HFF-Myc (cell line): ENCODE measurements at regions not wholly inside any gene's neighbourhood (a gene's known extent, or its start where the extent isn't known, plus 50 kb on each side); places are given as distances from the start of the nearest gene placed in this dataset.

Experiments
- DNase-seq: peaks from one replicate; pipeline ENCODE4 v3.0.0-alpha.2; 2011; ENCODE audit warnings: low read depth; ENCODE audit errors: extremely low read depth
- H3K4me3 ChIP-seq: replicated peaks from 2 replicates; pipeline ENCODE4 v1.5.1; 2011; ENCODE audit warnings: low read depth, mild to moderate bottlenecking, control low read depth, low read length
- TF ChIP-seq, protein P1 (sequence below): IDR thresholded peaks from 2 replicates; pipeline ENCODE4 v1.5.1; 2012; ENCODE audit warnings: mild to moderate bottlenecking, low read depth, low read length, control low read depth; ENCODE audit errors: missing control alignments

DNA sequence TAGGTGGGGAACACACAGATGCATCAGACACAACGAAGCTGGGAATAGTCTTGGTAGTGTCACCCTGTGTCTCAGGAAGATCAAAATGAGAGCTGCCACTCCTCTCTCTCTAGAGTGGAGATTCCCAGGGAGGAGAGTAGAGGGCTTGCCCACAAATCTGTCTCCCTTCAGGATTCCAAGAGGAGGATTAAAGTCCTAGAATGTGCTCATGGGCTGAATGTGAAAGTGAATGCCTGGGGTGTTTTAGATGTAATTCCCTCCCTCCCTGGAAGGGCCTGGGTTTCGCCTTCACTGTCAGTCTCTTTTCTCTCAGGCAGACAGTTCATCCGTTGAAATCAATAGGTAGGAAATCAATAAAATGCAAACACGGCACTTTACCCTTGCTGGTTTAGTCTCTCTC lies 282.6 kb upstream of the PPARGC1A start:
- no peak for DNase-seq
- no peak overlapping the region for H3K4me3 ChIP-seq
- TF ChIP-seq, protein P1, sequence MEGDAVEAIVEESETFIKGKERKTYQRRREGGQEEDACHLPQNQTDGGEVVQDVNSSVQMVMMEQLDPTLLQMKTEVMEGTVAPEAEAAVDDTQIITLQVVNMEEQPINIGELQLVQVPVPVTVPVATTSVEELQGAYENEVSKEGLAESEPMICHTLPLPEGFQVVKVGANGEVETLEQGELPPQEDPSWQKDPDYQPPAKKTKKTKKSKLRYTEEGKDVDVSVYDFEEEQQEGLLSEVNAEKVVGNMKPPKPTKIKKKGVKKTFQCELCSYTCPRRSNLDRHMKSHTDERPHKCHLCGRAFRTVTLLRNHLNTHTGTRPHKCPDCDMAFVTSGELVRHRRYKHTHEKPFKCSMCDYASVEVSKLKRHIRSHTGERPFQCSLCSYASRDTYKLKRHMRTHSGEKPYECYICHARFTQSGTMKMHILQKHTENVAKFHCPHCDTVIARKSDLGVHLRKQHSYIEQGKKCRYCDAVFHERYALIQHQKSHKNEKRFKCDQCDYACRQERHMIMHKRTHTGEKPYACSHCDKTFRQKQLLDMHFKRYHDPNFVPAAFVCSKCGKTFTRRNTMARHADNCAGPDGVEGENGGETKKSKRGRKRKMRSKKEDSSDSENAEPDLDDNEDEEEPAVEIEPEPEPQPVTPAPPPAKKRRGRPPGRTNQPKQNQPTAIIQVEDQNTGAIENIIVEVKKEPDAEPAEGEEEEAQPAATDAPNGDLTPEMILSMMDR = no peak

DNA sequence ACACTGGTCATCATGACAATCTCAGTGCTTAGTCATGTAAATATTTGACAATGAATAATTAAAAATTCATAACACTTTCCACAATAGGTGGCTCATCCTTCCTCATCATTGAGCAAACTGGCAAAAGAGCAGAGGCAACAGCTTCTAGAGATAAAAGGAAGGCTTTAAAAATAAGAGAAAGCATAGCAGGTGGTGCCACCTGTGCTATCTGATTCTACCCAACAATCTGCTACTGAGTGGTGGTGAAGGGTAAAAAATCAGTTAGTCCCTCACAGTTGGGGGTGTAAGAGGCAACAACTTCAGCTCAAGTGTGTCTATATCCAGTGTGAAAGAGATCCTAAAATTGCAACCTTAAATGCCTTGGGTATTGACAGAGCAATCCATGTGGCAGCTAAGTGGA lies 280.1 kb upstream of the PPARGC1A start:
- TF ChIP-seq, protein P1 = no peak
- no peak overlapping the region for H3K4me3 ChIP-seq
- no peak for DNase-seq

DNA sequence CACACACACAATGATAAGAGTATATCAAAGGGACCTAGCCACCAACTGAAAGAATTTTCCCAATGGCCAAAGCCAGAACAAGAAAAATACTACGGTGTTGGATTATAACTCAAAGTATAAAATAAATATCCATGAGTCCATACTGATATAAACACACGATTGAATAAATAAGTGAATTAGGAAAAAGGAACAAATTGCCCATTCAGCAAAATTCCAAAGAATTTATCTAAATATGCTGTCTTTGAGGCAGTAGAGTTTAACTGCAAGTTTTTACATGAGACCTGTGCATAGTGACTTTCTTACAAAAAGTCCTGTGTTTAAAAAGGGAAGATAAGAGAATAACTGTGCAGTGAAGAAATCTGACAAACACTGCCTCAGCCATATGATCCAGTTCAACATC lies 278.8 kb upstream of the PPARGC1A start:
- no peak for DNase-seq
- H3K4me3 ChIP-seq = no peak overlapping the region
- TF ChIP-seq, protein P1 = no peak

DNA sequence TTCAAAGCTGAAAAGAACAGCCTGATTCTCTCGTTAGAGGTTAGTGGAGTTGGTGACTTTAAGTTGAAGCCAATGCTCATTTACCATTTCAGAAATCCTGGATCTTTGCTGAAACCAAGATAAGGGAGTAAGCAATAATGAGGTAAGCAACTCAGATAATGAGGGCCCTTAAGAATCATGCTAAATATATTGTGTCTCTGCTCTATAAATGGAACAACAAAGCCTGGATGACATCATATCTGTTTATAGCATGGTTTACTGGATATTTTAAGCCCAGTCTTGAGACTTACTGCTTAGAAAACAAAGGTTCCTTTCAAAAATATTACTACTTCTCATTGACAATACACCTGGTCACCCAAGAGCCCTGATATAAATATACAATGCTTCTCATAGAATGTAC lies 276.7 kb upstream of the PPARGC1A start:
- TF ChIP-seq, protein P1 = no peak
- no peak overlapping the region for H3K4me3 ChIP-seq
- DNase-seq = no peak

DNA sequence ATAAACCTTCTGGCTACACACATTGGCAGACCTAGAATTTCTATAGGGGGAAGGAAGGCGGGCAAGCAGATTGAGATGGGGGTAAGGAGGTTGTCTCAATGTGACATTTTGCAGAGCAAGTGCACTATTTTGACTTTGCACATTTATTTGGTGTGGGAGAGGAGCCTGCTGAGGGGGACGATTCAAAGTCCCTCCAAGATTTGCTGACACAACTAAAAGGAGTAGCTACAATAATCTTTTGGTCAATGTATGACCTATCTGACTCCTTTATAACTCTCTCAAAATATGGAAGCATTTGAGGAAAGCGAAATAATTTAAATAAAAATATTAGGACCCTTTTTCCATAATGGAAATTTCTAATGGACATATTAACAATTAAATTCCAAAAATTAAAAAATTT lies 274.9 kb upstream of the PPARGC1A start:
- no peak overlapping the region for H3K4me3 ChIP-seq
- no peak for DNase-seq
- TF ChIP-seq, protein P1 = no peak

DNA sequence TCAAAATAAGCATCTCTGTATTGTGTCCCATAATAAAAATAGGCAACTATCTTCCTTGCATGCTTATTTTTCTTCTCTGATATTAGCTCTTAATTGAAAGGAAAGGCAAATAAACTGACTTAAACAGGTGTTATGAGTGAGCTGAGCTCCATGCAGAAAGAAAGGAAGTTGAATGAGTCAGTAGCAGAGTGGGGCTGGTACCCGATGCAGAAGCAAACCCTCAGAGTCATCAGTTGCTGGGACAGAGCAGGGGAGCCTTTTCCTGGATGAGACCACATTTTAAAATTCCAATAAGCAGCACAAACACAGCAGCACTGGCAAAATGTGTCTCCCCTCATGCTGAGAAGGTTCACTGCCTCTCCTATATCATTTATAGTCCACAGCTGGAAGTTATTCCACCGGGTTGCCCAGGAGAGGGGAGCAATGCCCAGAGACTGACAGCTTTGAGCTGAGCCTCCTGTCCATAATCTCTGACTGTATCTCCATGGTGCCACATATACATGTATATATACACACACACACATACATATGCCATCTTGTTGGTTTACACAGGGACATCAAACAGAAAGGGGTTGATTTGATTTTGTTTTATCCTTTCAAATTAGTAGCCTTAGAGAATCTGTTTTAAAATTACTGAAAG lies 274.3 kb upstream of the PPARGC1A start:
- no peak for DNase-seq
- no peak overlapping the region for H3K4me3 ChIP-seq
- TF ChIP-seq, protein P1 = no peak

DNA sequence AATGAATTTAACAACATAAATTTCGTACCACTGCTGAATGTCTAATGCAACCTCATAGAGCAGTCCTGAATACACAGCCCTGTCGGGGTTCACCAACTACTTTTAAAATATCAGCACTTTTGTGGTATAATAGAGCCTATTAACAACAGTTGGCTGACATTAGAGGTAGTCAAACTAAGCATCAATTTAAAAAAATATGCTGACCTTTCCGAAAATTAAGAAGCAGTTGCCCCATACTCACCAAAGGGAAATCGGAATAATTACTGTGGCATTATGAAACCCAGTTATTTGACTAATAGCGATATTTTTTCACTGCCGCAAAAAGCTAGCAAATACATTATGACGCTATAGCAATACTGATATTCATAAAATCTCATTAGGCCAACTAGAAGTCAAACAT lies 273.5 kb upstream of the PPARGC1A start:
- H3K4me3 ChIP-seq = no peak overlapping the region
- TF ChIP-seq, protein P1 = no peak
- no peak for DNase-seq
